Dedifferentiated amniotic fluid mesenchymal stem cell (primary cell): ENCODE measurements at regions not wholly inside any gene's neighbourhood (a gene's known extent, or its start where the extent isn't known, plus 50 kb on each side); places are given as distances from the start of the nearest gene placed in this dataset.

Source experiments
- DNase-seq: peaks from one replicate; pipeline ENCODE4 v3.0.0-alpha.2; 2016; ENCODE audit errors: extremely low spot score

- no peak for DNase-seq
Measured at GRCh38 chr6:18753076-18753475, 365.9 kb downstream of the RNF144B start.

- DNase-seq = no peak
Measured at GRCh38 chr6:18763086-18763485, 375.9 kb downstream of the RNF144B start.

GRCh38 chr6:18784794-18785193, 397.6 kb downstream of the RNF144B start:
- DNase-seq = no peak

GRCh38 chr6:18785810-18786490, 398.8 kb downstream of the RNF144B start:
- no peak for DNase-seq

GRCh38 chr6:18792866-18793265, 405.7 kb downstream of the RNF144B start:
- DNase-seq = no peak

GRCh38 chr6:18795726-18796125, 408.6 kb downstream of the RNF144B start:
- no peak for DNase-seq

GRCh38 chr6:18820725-18821124, 433.6 kb downstream of the RNF144B start:
- no peak for DNase-seq

- DNase-seq = no peak
Measured at GRCh38 chr6:18823782-18824386, 436.7 kb downstream of the RNF144B start.

GRCh38 chr6:18829272-18829870, 442.2 kb downstream of the RNF144B start:
- DNase-seq = no peak

- DNase-seq = no peak
Measured at GRCh38 chr6:18835976-18836375, 448.8 kb downstream of the RNF144B start.

GRCh38 chr6:18837013-18837412, 449.9 kb downstream of the RNF144B start:
- no peak for DNase-seq

- no peak for DNase-seq
Measured at GRCh38 chr6:18842534-18842933, 455.4 kb downstream of the RNF144B start.

- DNase-seq = no peak
Measured at GRCh38 chr6:18845896-18846295, 458.7 kb downstream of the RNF144B start.

GRCh38 chr6:18846327-18846726, 459.2 kb downstream of the RNF144B start:
- DNase-seq = no peak

GRCh38 chr6:18861204-18861603, 474.1 kb downstream of the RNF144B start:
- no peak for DNase-seq

GRCh38 chr6:18883268-18883667, 496.1 kb downstream of the RNF144B start:
- DNase-seq = no peak

- DNase-seq = no peak
Measured at GRCh38 chr6:18883851-18884250, 496.7 kb downstream of the RNF144B start.

- DNase-seq = no peak
Measured at GRCh38 chr6:18893540-18894269, 506.6 kb downstream of the RNF144B start.

GRCh38 chr6:18897350-18897749, 510.2 kb downstream of the RNF144B start:
- DNase-seq = no peak

GRCh38 chr6:18904681-18905080, 517.5 kb downstream of the RNF144B start:
- DNase-seq = no peak

GRCh38 chr6:18920701-18921100, 533.6 kb downstream of the RNF144B start:
- no peak for DNase-seq

- DNase-seq = no peak
Measured at GRCh38 chr6:18931086-18931485, 543.9 kb downstream of the RNF144B start.

GRCh38 chr6:18958146-18958545, 571.0 kb downstream of the RNF144B start:
- DNase-seq = no peak
